GM06990 (cell line): ENCODE measurements at regions not wholly inside any gene's neighbourhood (a gene's known extent, or its start where the extent isn't known, plus 50 kb on each side); places are given as distances from the start of the nearest gene placed in this dataset.

Source experiments
- DNase-seq: peaks from one replicate; pipeline ENCODE4 v3.0.0-alpha.2; 2011; ENCODE audit not compliant: insufficient read length; ENCODE audit errors: extremely low read depth
- H3K27me3 ChIP-seq: replicated peaks from 2 replicates; pipeline ENCODE4 v1.6.0; 2011; ENCODE audit warnings: low read length; ENCODE audit not compliant: control insufficient read depth, insufficient read depth
- H3K36me3 ChIP-seq: 2 replicates; pipeline ENCODE4 v1.5.1; 2011; ENCODE audit warnings: low read length; ENCODE audit not compliant: control insufficient read depth, insufficient read depth
- H3K4me3 ChIP-seq: replicated peaks from 2 replicates; pipeline ENCODE4 v1.5.1; 2011; ENCODE audit warnings: low read depth, mild to moderate bottlenecking, control low read depth, low read length
- CTCF ChIP-seq: IDR thresholded peaks from 2 replicates; pipeline ENCODE4 v1.5.1; 2011; ENCODE audit warnings: low read length, control low read depth, mild to moderate bottlenecking, inconsistent platforms; ENCODE audit not compliant: insufficient read depth, poor library complexity, severe bottlenecking

- H3K27me3 ChIP-seq, result no peaks in the 10 kb centered on the region
- H3K36me3 ChIP-seq, result no peaks in the 10 kb centered on the region
- no peak for DNase-seq
- TF ChIP-seq CTCF, result no peak
- H3K4me3 ChIP-seq, result no peak overlapping the region
Measured at GRCh38 chr6:106901062-106901461, 73.5 kb downstream of the CD24 start.

- Histone ChIP-seq H3K4me3 (no peak overlapping the region), H3K36me3 (no peaks in the 10 kb centered on the region), H3K27me3 (no peaks in the 10 kb centered on the region)
- no peak for DNase-seq
- no peak for TF ChIP-seq CTCF
Measured at GRCh38 chr6:106899697-106900096, 74.8 kb downstream of the CD24 start.

- no peaks in the 10 kb centered on the region for H3K36me3 ChIP-seq
Measured at GRCh38 chr6:106897580-106897979, 76.9 kb downstream of the CD24 start.

GRCh38 chr6:106895703-106896040 lies 78.9 kb downstream of the CD24 start:
- no peaks in the 10 kb centered on the region for H3K27me3 ChIP-seq
- H3K36me3 ChIP-seq, result no peaks in the 10 kb centered on the region
- no peak overlapping the region for H3K4me3 ChIP-seq
- no peak for DNase-seq
- TF ChIP-seq CTCF, result no peak

More at GRCh38 chr6:106897580-106897979, 76.9 kb downstream of the CD24 start:
- no peaks in the 10 kb centered on the region for H3K27me3 ChIP-seq
- no peak for DNase-seq
- TF ChIP-seq CTCF, result no peak
- H3K4me3 ChIP-seq, result no peak overlapping the region

- no peak for DNase-seq
- no peak for TF ChIP-seq CTCF
Measured at GRCh38 chr6:106894978-106895702, 79.4 kb downstream of the CD24 start.

GRCh38 chr6:106892186-106892585 lies 82.3 kb downstream of the CD24 start:
- no peak for TF ChIP-seq CTCF
- no peaks in the 10 kb centered on the region for H3K27me3 ChIP-seq
- H3K4me3 ChIP-seq, result no peak overlapping the region
- DNase-seq, result no peak
- no peaks in the 10 kb centered on the region for H3K36me3 ChIP-seq

More at GRCh38 chr6:106894978-106895702, 79.4 kb downstream of the CD24 start:
- Histone ChIP-seq H3K27me3 (no peaks in the 10 kb centered on the region), H3K36me3 (no peaks in the 10 kb centered on the region), H3K4me3 (no peak overlapping the region)
